AG09309 (cell line): ENCODE measurements at regions not wholly inside any gene's neighbourhood (a gene's known extent, or its start where the extent isn't known, plus 50 kb on each side); places are given as distances from the start of the nearest gene placed in this dataset.

Experiments used
- DNase-seq: peaks from one replicate; pipeline ENCODE4 v3.0.0-alpha.2; 2010; ENCODE audit warnings: low read depth
- H3K4me3 ChIP-seq: 2 replicates; pipeline ENCODE4 v1.5.1; 2011; ENCODE audit warnings: mild to moderate bottlenecking, low read depth, low read length, moderate library complexity; ENCODE audit not compliant: control insufficient read depth
- CTCF ChIP-seq: IDR thresholded peaks from 2 replicates; pipeline ENCODE4 v1.5.1; 2011; ENCODE audit warnings: mild to moderate bottlenecking, low read depth, low read length, inconsistent platforms; ENCODE audit not compliant: insufficient read depth, control insufficient read depth; ENCODE audit errors: missing control alignments

- no peak overlapping the region for H3K4me3 ChIP-seq
- no peak for TF ChIP-seq CTCF
- DNase-seq = no peak
These were observed 198.7 kb upstream of the RREB1 start for GRCh38 chr6:6909111-6909510.

- no peak overlapping the region for H3K4me3 ChIP-seq
- no peak for DNase-seq
- no peak for TF ChIP-seq CTCF
These were observed 196.9 kb upstream of the RREB1 start for GRCh38 chr6:6910734-6911295.

GRCh38 chr6:6911391-6911790 is 196.4 kb upstream of the RREB1 start:
- DNase-seq = no peak
- no peak overlapping the region for H3K4me3 ChIP-seq
- TF ChIP-seq CTCF = no peak

DNA sequence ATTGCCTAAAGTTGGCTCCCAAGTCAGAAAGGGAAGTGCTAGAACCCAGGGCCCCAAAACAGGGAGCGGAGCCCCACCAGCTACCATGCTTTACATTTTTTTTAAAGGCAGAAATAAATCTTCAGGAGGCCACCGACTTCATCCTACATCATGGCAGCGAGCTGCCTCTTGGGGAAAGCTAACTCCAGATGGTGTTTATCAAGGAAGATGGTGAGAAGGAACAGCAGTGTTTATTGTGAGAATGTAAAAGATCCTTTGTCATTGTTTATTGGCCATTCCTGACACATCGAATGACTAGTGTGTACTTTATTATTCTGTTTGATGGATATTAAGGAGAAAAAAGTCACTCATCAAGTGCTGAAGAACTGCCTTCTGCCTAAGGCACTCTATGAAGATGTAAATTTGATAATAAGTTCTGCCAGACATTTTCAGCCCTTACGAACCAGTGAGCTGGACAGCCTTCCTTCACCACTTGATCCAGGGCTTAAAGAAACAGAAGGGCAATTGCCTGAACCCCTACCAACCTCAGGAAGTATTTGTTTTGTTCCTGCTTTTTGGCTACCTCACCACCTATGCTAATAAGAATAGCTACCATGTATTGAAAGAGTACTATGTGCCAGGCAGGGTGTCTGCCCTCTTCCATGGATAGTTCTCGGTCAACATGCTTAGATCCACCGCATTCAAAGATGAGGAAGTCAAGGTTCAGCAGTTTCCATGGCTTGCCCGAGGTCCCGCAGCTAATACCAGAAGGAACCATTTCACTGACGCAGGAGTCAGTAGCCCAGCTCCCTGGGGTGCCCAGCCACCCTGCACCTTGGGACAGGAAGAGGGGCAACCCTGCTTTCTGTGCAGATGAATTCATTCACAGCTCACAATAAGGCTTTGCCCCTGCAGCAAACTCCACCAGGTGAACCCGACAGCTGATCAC is 194.7 kb upstream of the RREB1 start:
- DNase-seq = no peak
- no peak overlapping the region for H3K4me3 ChIP-seq
- TF ChIP-seq CTCF = no peak

DNA sequence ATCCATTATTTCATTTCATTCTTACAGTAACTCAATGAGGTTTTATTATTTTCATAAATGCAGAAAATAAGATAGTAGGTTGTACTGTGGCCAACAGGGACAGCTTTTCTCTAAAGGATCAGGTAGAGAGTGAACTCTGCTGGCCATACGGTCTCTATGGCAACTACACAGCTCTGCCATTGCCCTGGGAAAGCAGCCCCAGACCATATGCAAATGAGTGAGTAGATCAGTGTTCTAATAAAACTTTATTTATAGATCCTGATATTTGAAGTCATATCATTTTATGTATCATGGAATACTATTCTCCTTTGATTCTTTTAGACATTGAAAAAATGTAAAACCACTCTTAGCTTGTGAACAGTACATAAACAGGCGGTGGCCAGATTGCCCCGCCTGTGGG is 192.5 kb upstream of the RREB1 start:
- no peak for DNase-seq
- TF ChIP-seq CTCF = no peak
- no peak overlapping the region for H3K4me3 ChIP-seq

DNA sequence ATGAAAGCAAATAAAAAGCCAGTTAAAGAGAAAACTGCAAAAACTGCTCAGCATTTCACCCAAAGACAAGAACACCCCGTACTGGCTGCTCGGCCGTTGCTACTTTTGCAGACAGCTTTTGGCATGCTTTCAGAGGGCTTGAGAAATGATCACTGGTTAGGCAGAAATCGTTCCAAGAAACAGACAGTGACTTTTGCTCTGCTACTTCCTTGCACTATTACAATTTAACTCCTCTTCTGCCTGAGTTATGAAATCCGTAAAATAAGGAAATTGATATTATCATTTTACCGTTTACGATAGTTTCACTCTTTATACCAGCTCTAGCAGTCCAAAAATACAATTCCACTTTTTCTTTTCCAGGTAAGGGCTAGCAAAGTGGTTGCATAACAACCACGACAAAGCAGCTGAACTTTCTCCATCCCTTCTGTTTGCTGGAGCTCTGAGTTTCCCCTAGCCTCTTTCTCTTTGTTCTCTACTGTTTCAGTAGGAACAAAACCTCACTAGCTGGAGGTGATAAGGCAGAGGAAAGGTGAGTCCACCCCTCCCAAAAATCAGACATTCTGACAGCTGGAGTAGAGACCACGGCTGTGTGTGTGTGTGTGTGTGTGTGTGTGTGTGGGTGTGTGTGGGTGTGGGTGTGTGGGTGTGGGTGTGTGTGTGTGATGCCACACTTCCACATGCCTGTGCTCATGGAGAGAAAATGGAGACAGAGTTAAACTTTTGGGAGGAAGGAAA is 191.8 kb upstream of the RREB1 start:
- TF ChIP-seq CTCF = no peak
- DNase-seq = peak; percentile 28
- no peak overlapping the region for H3K4me3 ChIP-seq
